AG10803 (cell line): ENCODE measurements at regions not wholly inside any gene's neighbourhood (a gene's known extent, or its start where the extent isn't known, plus 50 kb on each side); places are given as distances from the start of the nearest gene placed in this dataset.

Experiments
- DNase-seq: peaks from one replicate; pipeline ENCODE4 v3.0.0; 2010; ENCODE audit warnings: low read depth
- H3K4me3 ChIP-seq: 2 replicates; pipeline ENCODE4 v1.5.1; 2011; ENCODE audit warnings: mild to moderate bottlenecking, low read length, control low read depth
- CTCF ChIP-seq: conservative IDR thresholded peaks from 2 replicates; pipeline ENCODE4 v1.5.1; 2011; ENCODE audit warnings: mild to moderate bottlenecking, low read length, control low read depth, inconsistent platforms

GRCh38 chr19:31104451-31104850 lies 244.8 kb downstream of the TSHZ3 start:
- no peak for DNase-seq
- no peak for TF ChIP-seq CTCF
- H3K4me3 ChIP-seq = no peak overlapping the region

GRCh38 chr19:31103228-31103627 lies 246.0 kb downstream of the TSHZ3 start:
- no peak for TF ChIP-seq CTCF
- no peak for DNase-seq
- H3K4me3 ChIP-seq = no peak overlapping the region

GRCh38 chr19:31102674-31103073 lies 246.6 kb downstream of the TSHZ3 start:
- H3K4me3 ChIP-seq = no peak overlapping the region
- DNase-seq = no peak
- TF ChIP-seq CTCF = no peak

- no peak overlapping the region for H3K4me3 ChIP-seq
- peak; percentile 31 for TF ChIP-seq CTCF
- peak; percentile 24 for DNase-seq
These were observed 248.3 kb downstream of the TSHZ3 start for GRCh38 chr19:31100981-31101380.

- no peak for DNase-seq
- H3K4me3 ChIP-seq = no peak overlapping the region
- no peak for TF ChIP-seq CTCF
These were observed 249.0 kb downstream of the TSHZ3 start for GRCh38 chr19:31100206-31100590.

GRCh38 chr19:31099515-31100205 lies 249.6 kb downstream of the TSHZ3 start:
- TF ChIP-seq CTCF = peak; percentile 37
- peak; percentile 69 for DNase-seq
- H3K4me3 ChIP-seq = no peak overlapping the region

- no peak for DNase-seq
- H3K4me3 ChIP-seq = no peak overlapping the region
- TF ChIP-seq CTCF = no peak
These were observed 250.4 kb downstream of the TSHZ3 start for GRCh38 chr19:31098836-31099235.
